Lung (tissue), 11 donors: ENCODE measurements at regions not wholly inside any gene's neighbourhood (a gene's known extent, or its start where the extent isn't known, plus 50 kb on each side); places are given as distances from the start of the nearest gene placed in this dataset.

Experiments
- ATAC-seq: fragments of 200-7000 bp; cut with Tn5 transposase; one replicate; pipeline ENCODE4 v1.9.1; 2020; ENCODE audit warnings: moderate number of reproducible peaks; ENCODE audit not compliant: insufficient read depth, low FRiP score
- DNase-seq, 3 donors: peaks; one replicate each; pipeline ENCODE4 v3.0.0-alpha.2; 2013 to 2017
- H3K27ac ChIP-seq, 2 donors: one replicate each; pipeline ENCODE4 v1.5.1; 2013; ENCODE audit warnings: mild to moderate bottlenecking in 2 of 2, moderate library complexity in 2 of 2, control low read depth in 1 of 2, inconsistent platforms in 1 of 2, low read depth in 1 of 2, low read length in 1 of 2
- H3K27me3 ChIP-seq, 3 donors: one replicate each; pipeline ENCODE4 v1.5.1; 2013; ENCODE audit warnings: low read length in 2 of 3; ENCODE audit not compliant: control insufficient read depth in 3 of 3, insufficient read depth in 3 of 3
- H3K36me3 ChIP-seq, 4 donors: one replicate each; pipeline ENCODE4 v1.5.1; 2013; ENCODE audit warnings: low read length in 4 of 4, mild to moderate bottlenecking in 1 of 4, moderate library complexity in 1 of 4; ENCODE audit not compliant: control insufficient read depth in 4 of 4, insufficient read depth in 4 of 4
- H3K4me1 ChIP-seq, 5 donors: one replicate each; pipeline ENCODE4 v1.5.1; 2013; ENCODE audit warnings: low read length in 5 of 5, mild to moderate bottlenecking in 2 of 5, moderate library complexity in 1 of 5; ENCODE audit not compliant: control insufficient read depth in 5 of 5, insufficient read depth in 5 of 5
- H3K4me3 ChIP-seq: one replicate; pipeline ENCODE4 v1.5.1; 2013; ENCODE audit warnings: mild to moderate bottlenecking, control low read depth, moderate library complexity
- H3K9ac ChIP-seq, 2 donors: one replicate each; pipeline ENCODE4 v1.5.1; 2013; ENCODE audit warnings: low read length in 2 of 2, control low read depth in 1 of 2; ENCODE audit not compliant: insufficient read depth in 1 of 2
- H3K9me3 ChIP-seq, 4 donors: one replicate each; pipeline ENCODE4 v1.5.1; 2013; ENCODE audit warnings: low read length in 3 of 4, mild to moderate bottlenecking in 1 of 4, moderate library complexity in 1 of 4; ENCODE audit not compliant: control insufficient read depth in 4 of 4, insufficient read depth in 3 of 4
- WGBS, 2 donors: extraction: QIAGEN DNeasy Blood & Tissue Kit; methylation state at CpG; one replicate each; pipeline ENCODE4 v1.1.7; 2013; 5-methylcytosine and 5-hydroxymethylcytosine counted together
- TF ChIP-seq, protein P1 (sequence below): IDR thresholded peaks from 2 replicates; pipeline ENCODE4 v1.5.1; 2012; ENCODE audit warnings: mild to moderate bottlenecking; ENCODE audit errors: control extremely low read depth, extremely low read depth
- donor health status: control.
- donor health status: control.
- donor health status: Bipolar disorder and iron deficiency.
- donor health status: healthy.
- donor health status: DM: yes; HTN: yes; CAD: no.

DNA sequence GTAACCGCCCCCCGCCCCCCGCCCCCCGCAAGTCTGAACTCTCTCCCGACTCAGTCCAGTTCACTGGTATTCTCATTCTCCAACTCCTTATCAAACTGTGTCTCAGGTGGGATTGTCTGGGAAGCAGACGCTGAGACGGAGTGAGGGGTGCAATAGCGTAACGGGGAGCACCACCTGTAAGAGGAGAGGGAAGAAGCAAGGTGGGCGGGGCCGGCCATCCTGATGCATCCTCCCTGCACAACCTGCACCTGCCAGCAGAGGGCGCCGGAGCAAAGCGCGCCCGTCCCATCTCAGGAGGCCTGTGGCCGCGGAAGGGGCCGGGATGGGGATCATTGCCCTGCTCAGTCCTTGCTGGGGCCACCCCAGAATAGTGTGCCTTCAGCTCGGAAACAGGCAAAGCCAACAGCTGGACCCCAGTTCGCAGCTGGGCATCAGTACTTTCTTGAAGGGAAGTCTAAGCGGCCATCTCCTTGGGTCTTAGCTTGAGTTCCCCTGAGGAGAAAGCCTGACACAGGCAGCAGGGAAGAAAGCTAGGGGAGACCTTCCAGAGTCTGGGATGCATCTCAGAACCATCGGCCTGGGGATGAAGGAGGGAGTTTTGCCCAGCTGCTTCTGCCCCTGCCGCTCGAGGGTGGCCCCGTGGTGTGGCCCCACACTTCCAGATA, 208.0 kb downstream of the TFCP2L1 start:
- Histone ChIP-seq H3K4me3 (no peak overlapping the region), H3K4me1 (peaks cover 0 to 15% (median 0%) of the 10 kb centered on the region in 5 donors), H3K9me3 (no peaks in the 10 kb centered on the region), H3K36me3 (no peaks in the 10 kb centered on the region), H3K27ac (no peak overlapping the region), H3K9ac (no peak overlapping the region), H3K27me3 (peaks cover 0 to 61% (median 8%) of the 10 kb centered on the region in 3 donors)
- DNase-seq (peak in 1 of 3 donors; percentile 40), ATAC-seq (peak; percentile 63)
- TF ChIP-seq, protein P1, sequence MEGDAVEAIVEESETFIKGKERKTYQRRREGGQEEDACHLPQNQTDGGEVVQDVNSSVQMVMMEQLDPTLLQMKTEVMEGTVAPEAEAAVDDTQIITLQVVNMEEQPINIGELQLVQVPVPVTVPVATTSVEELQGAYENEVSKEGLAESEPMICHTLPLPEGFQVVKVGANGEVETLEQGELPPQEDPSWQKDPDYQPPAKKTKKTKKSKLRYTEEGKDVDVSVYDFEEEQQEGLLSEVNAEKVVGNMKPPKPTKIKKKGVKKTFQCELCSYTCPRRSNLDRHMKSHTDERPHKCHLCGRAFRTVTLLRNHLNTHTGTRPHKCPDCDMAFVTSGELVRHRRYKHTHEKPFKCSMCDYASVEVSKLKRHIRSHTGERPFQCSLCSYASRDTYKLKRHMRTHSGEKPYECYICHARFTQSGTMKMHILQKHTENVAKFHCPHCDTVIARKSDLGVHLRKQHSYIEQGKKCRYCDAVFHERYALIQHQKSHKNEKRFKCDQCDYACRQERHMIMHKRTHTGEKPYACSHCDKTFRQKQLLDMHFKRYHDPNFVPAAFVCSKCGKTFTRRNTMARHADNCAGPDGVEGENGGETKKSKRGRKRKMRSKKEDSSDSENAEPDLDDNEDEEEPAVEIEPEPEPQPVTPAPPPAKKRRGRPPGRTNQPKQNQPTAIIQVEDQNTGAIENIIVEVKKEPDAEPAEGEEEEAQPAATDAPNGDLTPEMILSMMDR = peak; percentile 44
- 33 to 35% methylated on average over 24 to 26 of the region's 26 CpGs for WGBS, 2 donors

DNA sequence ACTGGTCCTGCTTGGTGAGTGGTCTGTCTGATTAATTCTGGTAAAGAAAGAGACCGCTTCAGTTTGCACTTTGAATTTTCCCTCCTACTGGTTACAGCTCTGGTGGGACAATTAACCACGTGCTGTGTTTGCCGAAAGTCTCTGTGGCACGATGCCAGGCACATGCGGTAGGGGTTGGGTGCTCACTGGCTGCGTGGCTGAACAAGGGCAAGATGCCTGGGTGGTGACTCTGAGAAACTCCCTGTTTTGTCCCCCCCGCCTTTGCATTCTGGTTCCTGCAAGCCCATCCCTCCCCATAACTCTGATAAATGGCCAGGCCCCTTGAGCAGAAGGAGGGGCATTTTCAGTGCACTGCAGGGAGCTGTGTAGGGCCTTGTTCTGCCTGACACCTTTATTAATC, 206.1 kb downstream of the TFCP2L1 start:
- Histone ChIP-seq H3K27ac (no peak overlapping the region), H3K27me3 (peaks cover 0 to 51% (median 0%) of the 10 kb centered on the region in 3 donors), H3K9ac (no peak overlapping the region), H3K9me3 (no peaks in the 10 kb centered on the region), H3K4me1 (peaks cover 0 to 15% (median 0%) of the 10 kb centered on the region in 5 donors), H3K36me3 (no peaks in the 10 kb centered on the region), H3K4me3 (no peak overlapping the region)
- WGBS, 2 donors = 86 to 89% methylated on average over 7 of the region's 7 CpGs
- DNase-seq = no peak
- no peak for ATAC-seq
- TF ChIP-seq, protein P1 = no peak

DNA sequence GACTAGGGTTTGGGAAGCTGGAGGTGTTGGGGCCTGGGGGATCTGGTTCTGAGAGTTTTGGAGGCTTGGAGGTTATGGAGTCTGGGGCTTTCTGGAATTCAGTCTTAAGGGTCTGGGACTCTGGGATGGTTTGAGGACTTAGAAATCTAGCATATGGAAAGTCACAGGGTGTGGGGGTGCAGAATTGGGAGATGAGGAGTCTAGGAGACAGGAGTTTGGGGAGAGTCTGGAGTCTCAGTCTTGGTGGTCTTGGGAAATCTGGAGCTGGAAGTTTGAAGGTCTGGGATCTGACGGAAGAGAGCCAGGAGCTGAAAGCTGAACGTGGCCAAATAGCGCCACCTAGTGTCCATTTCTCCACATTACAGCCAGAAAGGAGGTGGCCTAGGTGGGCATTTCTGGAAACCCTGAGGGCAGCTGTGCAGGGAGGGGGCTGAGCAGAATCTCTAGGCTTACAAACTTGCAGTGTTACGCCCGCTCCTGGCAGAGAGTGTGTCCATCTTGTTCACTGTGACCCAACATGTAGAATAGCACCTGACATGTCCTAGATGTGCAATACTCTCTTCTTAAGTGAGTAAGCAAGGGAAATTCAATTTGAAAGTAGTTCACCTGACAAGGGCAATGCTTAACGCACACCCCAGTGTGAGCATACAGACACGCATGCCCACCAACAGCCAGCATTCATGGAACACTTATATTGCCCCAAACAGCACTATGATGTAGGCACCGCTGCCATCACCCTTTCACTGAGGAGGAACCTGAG, 204.8 kb downstream of the TFCP2L1 start:
- H3K27me3 ChIP-seq = peaks cover 0 to 45% (median 0%) of the 10 kb centered on the region in 3 donors
- H3K36me3 ChIP-seq = no peaks in the 10 kb centered on the region
- TF ChIP-seq, protein P1 = peak; percentile 89
- DNase-seq (peak; percentile 78 to 84 (median 84)), ATAC-seq (no peak)
- H3K27ac ChIP-seq = no peak overlapping the region
- peaks cover 0 to 11% (median 0%) of the 10 kb centered on the region in 5 donors for H3K4me1 ChIP-seq
- H3K9me3 ChIP-seq = no peaks in the 10 kb centered on the region
- no peak overlapping the region for H3K9ac ChIP-seq
- WGBS, 2 donors = 30 to 38% methylated on average over 8 of the region's 8 CpGs
- no peak overlapping the region for H3K4me3 ChIP-seq
